Fibroblast of lung (primary cell): ENCODE measurements at regions not wholly inside any gene's neighbourhood (a gene's known extent, or its start where the extent isn't known, plus 50 kb on each side); places are given as distances from the start of the nearest gene placed in this dataset.
"Not testable (repeated sequence)": the region's sequence is repeated elsewhere in the genome, so short reads cannot be mapped to it uniquely, and the experiment has no call there.

Experiments
- DNase-seq, 2 donors: peaks; one replicate each; pipeline versions ENCODE4 v3.0.0 to v3.0.0-alpha.2; 2010; ENCODE audit warnings: low read depth in 2 of 2
- H2AFZ ChIP-seq: 2 replicates; pipeline ENCODE4 v1.5.1; 2012; ENCODE audit warnings: low read length, control low read depth, inconsistent platforms
- H3K27ac ChIP-seq: 2 replicates; pipeline ENCODE4 v1.5.1; 2011; ENCODE audit warnings: low read length, control low read depth; ENCODE audit not compliant: insufficient read depth
- H3K27me3 ChIP-seq: 2 replicates; pipeline ENCODE4 v1.5.1; 2011; ENCODE audit warnings: mild to moderate bottlenecking, low read length; ENCODE audit not compliant: control insufficient read depth, insufficient read depth
- H3K36me3 ChIP-seq: 2 replicates; pipeline ENCODE4 v1.5.1; 2011; ENCODE audit warnings: low read length; ENCODE audit not compliant: control insufficient read depth, insufficient read depth
- H3K4me1 ChIP-seq: 2 replicates; pipeline ENCODE4 v1.5.1; 2011; ENCODE audit warnings: low read length; ENCODE audit not compliant: control insufficient read depth, insufficient read depth; ENCODE audit errors: extremely low read depth
- H3K4me2 ChIP-seq: 2 replicates; pipeline ENCODE4 v1.5.1; 2011; ENCODE audit warnings: low read length, control low read depth; ENCODE audit not compliant: insufficient read depth; ENCODE audit errors: extremely low read depth
- H3K4me3 ChIP-seq, 4 experiments: fragments of 200-600 bp in 1 of 4; sonication (generic) in 1 of 4; replicated peaks in 1 of 4; 2 replicates each; pipeline ENCODE4 v1.5.1; 2011 to 2016; ENCODE audit warnings: low read length in 4 of 4, low read depth in 3 of 4, mild to moderate bottlenecking in 3 of 4, control low read depth in 2 of 4, inconsistent platforms in 1 of 4, mixed read lengths in 1 of 4; ENCODE audit not compliant: insufficient read depth in 1 of 4; ENCODE audit errors: control extremely low read depth in 1 of 4
- H3K79me2 ChIP-seq: 2 replicates; pipeline ENCODE4 v1.5.1; 2012; ENCODE audit warnings: mild to moderate bottlenecking, low read length, inconsistent platforms; ENCODE audit not compliant: control insufficient read depth, insufficient read depth
- H3K9ac ChIP-seq: 2 replicates; pipeline ENCODE4 v1.5.1; 2011; ENCODE audit warnings: mild to moderate bottlenecking, low read length, control low read depth; ENCODE audit not compliant: insufficient read depth
- H3K9me3 ChIP-seq: 2 replicates; pipeline ENCODE4 v1.5.1; 2012; ENCODE audit warnings: low read depth, low read length; ENCODE audit not compliant: control insufficient read depth, insufficient read depth
- H4K20me1 ChIP-seq: 2 replicates; pipeline ENCODE4 v1.5.1; 2011; ENCODE audit warnings: low read length; ENCODE audit not compliant: control insufficient read depth, insufficient read depth; ENCODE audit errors: extremely low read depth
- CTCF ChIP-seq, 2 donors: IDR thresholded peaks in 1 of 2; conservative IDR thresholded peaks in 1 of 2; 1 replicate in 1 of 2; 2 replicates in 1 of 2; pipeline ENCODE4 v1.5.1; 2011 to 2012; ENCODE audit warnings: low read length in 2 of 2, control low read depth in 1 of 2, inconsistent platforms in 1 of 2, low read depth in 1 of 2, mild to moderate bottlenecking in 1 of 2
- EZH2 ChIP-seq: IDR thresholded peaks from 2 replicates; pipeline ENCODE4 v1.5.1; 2012; ENCODE audit warnings: low read length, control low read depth, mild to moderate bottlenecking; ENCODE audit errors: missing control alignments

DNA sequence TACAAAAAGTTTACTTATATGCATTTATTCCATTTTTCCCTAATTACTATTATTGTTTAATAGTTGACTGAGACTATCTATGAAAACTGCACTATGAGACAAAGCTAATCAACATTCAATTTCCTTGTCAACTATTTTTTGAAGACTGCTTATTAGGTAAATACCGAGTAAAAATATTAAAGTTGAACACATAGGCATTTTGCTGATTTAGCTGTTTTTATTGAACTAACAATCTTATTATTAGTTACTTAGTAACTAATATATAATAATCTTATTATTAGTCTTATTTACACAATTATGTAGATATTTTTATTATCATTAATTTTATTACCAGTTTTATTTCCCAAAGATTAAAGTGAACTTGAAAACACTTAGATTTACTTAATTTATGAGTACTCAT, 728.8 kb downstream of the TENT5A start:
- H3K4me3 ChIP-seq = no peak overlapping the region
- H2AFZ ChIP-seq = no peak overlapping the region
- no peak overlapping the region for H3K9ac ChIP-seq
- no peaks in the 10 kb centered on the region for H4K20me1 ChIP-seq
- no peaks in the 10 kb centered on the region for H3K9me3 ChIP-seq
- DNase-seq = no peak
- H3K4me2 ChIP-seq = no peak overlapping the region
- no peaks in the 10 kb centered on the region for H3K36me3 ChIP-seq
- no peaks in the 10 kb centered on the region for H3K79me2 ChIP-seq
- no peaks in the 10 kb centered on the region for H3K4me1 ChIP-seq
- no peak overlapping the region for H3K27ac ChIP-seq
- TF ChIP-seq EZH2 (no peak), CTCF (conservative IDR thresholded peaks at IDR 0.05 in 1 of 2, IDR thresholded peaks at IDR 0.05 in 1 of 2; ENCODE audit: low read depth in 1 of 2, low read length in 2 of 2) (no peak)
- no peaks in the 10 kb centered on the region for H3K27me3 ChIP-seq

DNA sequence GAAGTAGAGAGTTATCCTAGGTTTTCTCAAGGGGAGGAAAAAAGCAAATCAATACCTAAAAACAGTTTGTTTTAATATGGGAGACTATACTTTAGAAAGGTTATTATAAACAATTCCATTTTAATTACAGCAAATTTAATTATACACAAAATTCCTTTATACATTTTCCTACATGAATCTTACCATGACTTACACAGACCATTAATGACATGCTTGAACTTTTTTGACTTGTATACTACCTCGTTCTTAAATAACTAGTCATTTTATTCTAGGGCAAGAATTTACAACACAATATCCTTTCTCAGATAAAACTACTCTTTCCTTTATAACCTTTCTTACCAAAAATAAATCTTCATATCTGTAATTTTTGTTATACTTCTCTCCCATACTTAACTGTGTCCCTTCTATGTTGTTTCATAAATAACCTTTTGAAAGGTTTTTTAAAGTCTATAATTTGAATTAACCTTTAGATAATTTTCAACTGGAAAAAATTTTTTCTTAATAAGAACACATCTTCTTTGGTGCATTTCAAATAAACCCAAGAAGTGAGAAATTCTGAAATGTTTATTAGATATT, 729.4 kb downstream of the TENT5A start:
- peak; percentile 4 to 18 for DNase-seq
- H2AFZ ChIP-seq = no peak overlapping the region
- H3K4me3 ChIP-seq = no peak overlapping the region
- H3K9ac ChIP-seq = no peak overlapping the region
- H4K20me1 ChIP-seq = no peaks in the 10 kb centered on the region
- no peak for TF ChIP-seq CTCF (conservative IDR thresholded peaks at IDR 0.05 in 1 of 2, IDR thresholded peaks at IDR 0.05 in 1 of 2; ENCODE audit: low read depth in 1 of 2, low read length in 2 of 2)
- no peak for TF ChIP-seq EZH2
- no peaks in the 10 kb centered on the region for H3K4me1 ChIP-seq
- H3K9me3 ChIP-seq = no peaks in the 10 kb centered on the region
- no peaks in the 10 kb centered on the region for H3K79me2 ChIP-seq
- no peak overlapping the region for H3K4me2 ChIP-seq
- H3K36me3 ChIP-seq = no peaks in the 10 kb centered on the region
- no peak overlapping the region for H3K27ac ChIP-seq
- H3K27me3 ChIP-seq = no peaks in the 10 kb centered on the region

DNA sequence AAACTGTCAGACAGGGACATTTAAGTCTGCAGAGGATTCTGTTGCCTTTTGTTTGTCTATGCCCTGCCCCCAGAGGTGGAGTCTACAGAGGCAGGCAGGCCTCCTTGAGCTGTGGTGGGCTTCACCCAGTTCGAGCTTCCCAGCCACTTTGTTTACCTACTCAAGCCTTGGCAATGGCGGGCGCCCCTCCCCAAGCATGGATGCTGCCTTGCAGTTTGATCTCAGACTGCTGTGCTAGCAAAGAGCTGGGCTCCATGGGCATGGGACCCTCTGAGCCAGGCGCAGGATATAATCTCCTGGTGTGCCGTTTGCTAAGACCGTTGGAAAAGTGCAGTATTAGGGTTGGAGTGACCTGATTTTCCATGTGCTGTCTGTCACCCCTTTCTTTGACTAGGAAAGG, 734.9 kb downstream of the TENT5A start:
- H3K4me2 ChIP-seq, H3K27me3 ChIP-seq, H3K36me3 ChIP-seq, H3K4me1 ChIP-seq, H3K79me2 ChIP-seq, H3K9me3 ChIP-seq, DNase-seq, H3K4me3 ChIP-seq, H2AFZ ChIP-seq, H3K9ac ChIP-seq, H3K27ac ChIP-seq, H4K20me1 ChIP-seq: not testable (repeated sequence)
